Stimulated activated CD4-positive, alpha-beta T cell treated with anti-CD3 and anti-CD28 coated beads, Interleukin-12 subunit alpha, Interleukin-12 subunit beta, amount 100 ng/mL, for 48 hours (primary cell): ENCODE measurements at regions not wholly inside any gene's neighbourhood (a gene's known extent, or its start where the extent isn't known, plus 50 kb on each side); places are given as distances from the start of the nearest gene placed in this dataset.

Source experiments
- DNase-seq, 3 donors: peaks; one replicate each; pipeline ENCODE4 v3.0.0-alpha.2; 2020; ENCODE audit warnings: low read depth in 2 of 3, low spot score in 1 of 3

DNA sequence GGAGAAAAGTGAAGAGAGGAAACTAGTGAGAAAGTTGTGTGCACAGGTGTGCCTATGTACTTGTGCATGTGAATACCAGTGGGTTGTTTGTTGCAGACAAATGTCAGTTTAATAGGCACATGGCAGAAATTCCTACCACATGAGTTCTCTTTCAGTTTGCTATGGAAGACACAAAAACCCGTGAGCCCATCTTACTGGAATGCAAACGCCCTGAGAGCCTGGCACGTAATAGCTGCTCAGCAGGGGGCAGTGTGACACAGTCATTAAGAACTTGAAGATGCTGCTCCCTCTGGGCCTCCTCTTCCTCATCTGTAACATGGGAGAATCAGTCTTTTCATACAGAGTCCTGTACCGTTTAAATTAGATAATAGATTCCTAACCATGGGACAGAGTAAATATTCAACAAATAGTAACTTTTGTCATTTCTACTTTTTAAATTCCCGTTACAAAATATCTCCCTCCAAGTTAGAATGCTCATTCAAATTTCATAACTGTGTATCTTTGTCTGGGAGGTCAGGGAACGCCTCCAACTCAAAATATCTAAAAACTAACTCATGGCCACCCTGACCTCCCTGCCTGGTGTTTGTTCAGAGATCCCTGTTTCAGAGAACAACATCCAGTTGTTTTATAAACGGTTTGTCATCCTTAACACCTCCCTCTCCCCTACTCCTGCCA lies 802.9 kb downstream of the MAFB start:
- no peak for DNase-seq

DNA sequence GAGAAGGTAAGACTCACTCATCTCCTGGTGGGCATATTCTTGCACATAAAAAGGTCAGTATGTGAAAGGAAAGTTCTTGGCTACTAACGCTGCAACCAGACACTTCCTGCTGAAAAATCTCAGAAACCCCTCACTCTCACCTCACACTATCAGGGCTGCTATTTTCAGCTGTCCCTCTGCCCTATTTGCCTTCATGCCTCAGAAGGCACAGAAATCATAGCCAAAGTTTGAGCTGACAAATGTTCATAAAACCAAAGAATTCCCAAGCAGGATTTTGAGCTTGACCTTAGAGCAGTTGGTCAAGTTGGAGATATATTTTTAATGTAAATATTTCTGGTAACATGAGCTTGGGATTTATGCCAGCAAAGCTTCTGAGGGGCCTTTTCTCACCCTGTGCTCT lies 806.2 kb downstream of the MAFB start:
- DNase-seq: no peak

DNA sequence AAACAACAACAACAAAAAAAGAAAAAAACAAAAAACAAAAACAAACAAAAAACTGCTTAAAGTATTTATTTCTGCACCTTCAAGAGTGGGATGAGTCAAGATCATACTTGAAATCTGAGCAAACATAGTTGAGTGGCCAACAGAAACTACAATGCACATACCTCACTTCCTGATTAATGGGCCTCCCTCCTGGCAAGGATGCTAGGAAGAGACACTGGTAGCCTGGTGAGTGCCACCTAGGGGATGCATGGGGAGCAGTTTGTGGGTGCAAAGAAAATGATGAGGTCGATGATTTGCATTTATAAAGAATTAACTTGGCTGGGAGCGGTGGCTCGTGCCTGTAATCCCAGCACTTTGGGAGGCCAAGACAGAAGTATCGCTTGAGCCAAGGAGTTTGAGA lies 808.1 kb downstream of the MAFB start:
- DNase-seq: no peak

DNA sequence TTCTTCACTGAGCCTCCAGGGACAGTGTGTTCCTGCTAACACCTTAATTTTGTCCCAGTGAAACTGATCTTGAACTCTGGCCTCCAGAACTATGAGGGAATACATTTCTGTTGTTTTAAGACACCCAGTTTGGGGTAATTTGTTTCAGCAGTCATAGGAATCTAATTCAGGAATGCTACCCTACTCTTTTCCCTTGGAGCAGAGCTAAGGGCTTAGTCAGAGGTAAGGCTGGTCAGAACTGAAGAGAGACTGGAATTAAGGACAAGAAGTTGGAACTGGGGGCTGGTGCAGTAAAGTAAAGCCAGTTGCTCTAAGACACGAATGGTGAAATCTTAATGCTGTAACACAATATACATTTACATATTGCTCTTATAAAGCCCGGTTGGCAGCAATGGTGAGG lies 809.7 kb downstream of the MAFB start:
- no peak for DNase-seq

DNA sequence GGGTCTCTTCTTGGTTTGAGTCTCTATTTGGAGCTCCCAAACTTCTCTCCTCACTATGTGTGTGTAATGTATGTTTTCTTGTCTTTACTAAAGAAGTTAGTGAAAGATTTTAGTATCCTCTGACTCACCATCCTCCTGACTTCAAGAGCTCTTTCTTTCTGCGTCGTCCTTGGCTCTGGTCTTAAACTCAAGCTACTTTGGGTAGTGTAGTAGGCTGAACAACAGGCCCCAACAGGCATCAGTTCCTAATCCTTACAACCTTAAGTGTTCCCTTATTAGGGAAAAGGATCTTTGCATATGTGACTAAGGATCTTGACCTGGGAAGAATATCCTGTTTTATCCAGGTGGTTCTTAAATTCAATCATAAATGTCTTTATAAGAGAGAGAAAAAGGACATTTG lies 810.2 kb downstream of the MAFB start:
- no peak for DNase-seq

DNA sequence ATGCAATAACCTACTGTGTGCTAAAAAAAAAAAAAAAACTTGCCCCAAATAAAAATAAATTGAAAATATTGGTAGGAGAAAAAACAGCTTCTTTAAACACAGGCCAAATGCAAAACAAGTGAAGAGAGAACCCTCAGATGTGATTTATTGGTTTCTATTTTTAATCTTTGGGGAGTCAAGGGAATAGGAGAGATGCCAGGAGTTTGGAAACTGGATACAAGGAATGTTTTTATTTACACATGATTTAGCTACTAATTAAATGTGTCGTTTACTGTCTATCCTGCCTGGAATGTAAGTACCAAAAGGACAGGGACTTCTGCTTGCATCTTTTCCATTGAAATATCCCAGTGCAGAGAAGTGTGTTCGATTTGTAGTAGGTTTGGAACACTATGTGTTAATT lies 810.7 kb downstream of the MAFB start:
- DNase-seq: no peak

DNA sequence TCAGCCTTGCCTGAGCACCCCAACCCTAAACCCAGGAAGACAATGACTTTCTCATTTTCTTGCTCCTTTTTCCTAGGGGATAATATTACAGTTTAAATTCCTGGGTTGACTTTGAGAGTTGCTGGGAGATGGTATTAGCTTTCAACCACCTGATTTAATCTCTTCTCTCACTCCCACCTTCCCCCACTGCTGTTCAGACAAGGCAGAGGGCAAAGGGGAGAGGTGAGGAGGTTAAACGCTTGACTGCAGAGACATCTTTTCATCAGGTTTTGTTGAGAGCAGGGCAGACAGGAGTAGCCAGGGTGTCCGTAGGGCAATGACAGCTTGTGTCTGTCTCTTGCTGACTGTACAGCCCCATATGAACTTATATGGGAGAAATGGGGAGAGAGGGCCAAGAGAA lies 811.2 kb downstream of the MAFB start:
- DNase-seq: no peak

DNA sequence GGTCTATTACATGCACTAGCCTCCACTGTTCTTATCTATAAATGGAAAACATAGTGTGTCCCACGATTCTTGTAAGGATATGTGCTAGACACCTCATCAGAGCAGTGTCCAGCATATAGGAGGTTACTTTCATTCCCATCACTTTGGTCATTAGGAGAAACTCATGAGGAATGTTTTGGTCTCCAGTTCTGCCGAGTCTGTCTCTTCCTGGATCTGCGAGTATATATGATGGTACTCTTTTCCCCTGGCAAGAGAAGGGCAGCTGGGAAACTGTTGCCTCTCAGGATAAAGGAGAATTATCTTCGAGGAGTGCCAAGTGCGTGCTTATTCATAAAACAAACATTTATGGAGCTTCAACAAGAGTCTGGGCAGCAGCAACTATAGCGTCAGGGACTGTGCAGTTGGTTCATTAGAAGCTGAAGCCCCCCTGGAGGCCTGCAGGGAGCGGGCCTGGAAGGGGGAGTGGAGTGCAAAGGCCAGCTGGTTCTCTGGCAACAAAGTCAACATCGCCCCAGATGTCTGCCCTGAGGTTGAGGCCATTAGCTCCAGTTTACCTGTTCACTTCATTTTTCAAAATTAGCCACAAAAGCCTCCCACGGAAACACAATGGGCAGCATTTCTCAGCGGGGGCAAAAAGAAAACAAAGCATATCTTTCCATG lies 811.9 kb downstream of the MAFB start:
- DNase-seq: no peak

DNA sequence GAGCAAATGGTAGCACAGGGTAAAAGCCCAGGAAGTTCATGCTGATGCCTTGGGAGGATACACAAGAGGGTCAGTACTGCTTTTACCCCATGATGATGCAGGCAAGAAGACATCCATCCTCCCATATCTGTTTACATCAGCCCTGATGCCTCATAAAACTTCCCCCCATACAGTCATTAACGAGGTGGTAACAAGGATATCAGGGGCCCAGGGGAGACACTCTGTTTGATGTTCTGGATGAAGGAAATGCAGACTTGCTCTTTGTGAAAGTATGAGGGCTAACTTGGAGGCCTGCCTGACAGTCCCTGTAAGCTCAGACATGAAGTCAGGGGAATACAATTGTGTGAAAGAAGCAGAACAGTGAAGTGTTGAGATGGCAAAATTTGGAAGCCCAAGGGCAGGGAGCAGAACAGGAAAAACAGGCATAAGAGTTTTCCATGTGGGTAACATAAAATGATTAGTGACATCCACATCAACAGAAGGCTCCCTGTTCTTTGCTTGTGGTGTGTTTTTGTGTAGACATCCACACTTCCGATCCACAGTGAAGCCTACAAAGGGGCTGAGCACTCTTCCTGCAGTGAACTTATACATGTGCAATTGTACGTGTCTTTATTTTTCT lies 813.4 kb downstream of the MAFB start:
- no peak for DNase-seq

DNA sequence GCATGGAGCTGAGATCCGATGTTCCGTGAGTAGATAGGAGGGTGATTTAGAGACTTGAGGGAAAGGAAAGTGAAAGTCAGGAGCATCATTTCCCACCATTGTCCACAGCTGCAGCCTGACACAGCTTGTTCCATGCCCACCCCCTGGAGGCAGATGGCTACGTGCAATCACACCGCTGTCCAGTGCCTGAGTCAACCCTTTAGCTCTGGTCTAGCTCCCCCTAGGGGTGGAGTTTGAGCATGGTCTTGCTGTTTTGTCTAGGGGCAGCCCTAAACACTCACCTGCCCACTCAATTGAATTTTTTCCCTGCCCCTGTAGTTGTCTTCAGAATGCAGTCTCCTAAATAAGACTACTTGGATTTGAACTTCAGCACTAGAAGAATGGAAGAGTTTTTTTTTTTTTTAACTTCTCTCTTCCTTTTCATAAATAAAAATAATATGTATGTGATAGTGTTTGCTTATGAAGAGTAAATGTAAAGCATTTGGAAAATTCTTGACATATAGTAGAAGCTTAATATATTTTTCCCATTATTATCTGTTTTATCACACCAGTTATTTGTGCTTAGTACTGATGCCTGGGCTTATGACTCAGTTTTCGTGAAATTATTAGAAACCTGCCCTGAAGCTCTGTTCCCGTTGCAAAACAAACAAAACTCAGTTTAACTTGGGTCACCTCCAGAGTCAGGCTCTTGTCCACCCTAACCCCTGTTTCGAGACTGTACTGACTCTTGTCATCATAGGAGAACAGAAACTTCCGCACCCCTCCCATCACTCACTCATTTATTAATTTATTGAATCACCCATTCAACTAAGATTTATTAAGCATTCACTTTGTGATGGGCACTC lies 814.8 kb downstream of the MAFB start:
- peak; percentile 7 to 30 (median 13) for DNase-seq

DNA sequence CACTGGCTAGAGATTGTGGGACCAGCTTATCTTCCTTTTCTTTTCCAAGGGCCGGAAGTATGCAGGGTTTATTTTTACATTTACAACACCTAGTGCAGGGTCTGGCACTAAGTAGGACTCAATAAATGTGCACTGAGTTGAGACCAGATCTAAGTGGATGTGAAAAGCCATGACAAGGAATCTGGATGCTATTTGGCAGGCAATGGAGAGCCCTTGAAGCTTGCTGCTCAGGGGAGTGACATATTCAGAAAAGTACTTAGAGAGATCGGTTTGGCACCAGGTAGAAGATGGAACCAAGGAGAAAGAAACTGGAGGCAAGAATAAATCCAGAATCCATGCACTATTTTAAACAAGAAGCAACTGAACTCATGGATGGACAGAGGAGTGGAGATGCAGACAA lies 815.8 kb downstream of the MAFB start:
- DNase-seq: no peak

DNA sequence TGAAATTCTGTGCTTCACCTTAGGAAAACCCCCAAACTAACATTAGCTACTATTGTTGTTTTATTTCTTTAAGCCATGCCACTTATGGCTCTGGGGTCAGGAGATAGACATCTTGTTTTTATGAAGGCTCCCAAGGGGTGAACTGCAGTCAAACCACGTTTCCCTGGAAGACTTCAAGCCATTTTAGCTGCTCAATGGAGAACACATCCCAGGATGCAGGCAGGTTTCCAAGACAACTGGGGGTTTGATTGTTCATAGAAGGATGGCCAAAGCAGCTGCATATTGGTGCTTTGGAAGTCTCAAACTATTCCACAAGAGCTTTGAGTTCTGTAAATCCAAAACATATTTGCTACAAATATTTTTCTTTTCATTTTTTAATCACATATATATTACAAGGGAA lies 818.0 kb downstream of the MAFB start:
- DNase-seq: no peak

DNA sequence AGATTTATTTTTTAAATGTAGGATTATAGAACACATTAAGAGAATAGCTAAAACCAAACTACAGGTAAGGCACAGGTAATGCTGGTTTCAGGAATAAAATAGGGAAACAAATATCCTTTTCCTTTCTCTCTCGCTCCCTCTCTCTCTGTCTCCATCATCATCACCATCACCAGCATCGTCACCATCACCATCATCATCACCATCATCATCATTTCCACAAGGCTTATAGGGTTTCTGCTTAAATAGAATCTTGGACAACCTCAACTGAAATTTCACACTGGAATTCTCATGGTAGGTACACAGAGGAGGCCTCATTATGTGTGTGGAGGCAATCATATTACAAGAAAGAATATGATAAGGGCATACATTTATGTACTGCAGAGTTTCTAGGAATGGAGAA lies 823.6 kb downstream of the MAFB start:
- no peak for DNase-seq

DNA sequence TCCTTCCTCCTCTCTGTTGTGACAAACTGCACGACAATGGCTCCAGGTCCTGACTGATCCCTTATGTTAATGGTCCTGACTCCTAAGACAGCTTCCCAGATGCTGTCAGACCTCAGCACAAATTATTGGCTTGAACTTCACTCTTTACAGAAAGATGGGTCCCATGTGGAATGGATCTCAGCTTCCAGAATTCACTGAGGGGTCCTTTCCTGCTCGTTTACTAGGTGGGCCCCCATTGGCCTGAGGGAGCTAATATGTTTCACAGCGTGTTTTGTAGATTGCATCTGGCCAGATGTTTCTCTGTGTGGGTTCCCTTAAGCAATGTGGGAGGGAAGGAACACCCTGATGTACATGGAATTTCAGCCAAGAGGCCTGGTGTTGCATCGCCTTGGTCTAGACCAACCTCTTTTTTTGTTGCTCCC lies 826.6 kb downstream of the MAFB start:
- no peak for DNase-seq

DNA sequence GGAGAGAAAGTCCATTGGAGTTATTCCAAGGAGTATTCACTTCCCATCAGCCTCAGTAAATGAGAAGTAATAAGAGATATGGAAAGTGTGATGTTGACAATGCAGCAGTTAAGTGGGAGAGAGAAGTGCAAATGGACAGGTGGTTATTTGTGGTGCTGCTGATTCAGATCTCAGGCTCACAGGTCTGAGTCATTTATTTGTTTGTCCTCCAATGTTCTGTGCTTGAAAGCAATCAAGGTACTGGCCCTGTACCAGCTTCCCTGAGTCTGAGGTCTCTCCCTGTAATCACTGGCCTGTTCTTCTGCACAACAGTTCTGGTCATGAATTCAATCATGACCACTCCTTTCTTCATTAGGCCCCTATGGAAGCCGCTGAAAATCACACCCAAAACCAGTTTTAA lies 827.7 kb downstream of the MAFB start:
- no peak for DNase-seq

DNA sequence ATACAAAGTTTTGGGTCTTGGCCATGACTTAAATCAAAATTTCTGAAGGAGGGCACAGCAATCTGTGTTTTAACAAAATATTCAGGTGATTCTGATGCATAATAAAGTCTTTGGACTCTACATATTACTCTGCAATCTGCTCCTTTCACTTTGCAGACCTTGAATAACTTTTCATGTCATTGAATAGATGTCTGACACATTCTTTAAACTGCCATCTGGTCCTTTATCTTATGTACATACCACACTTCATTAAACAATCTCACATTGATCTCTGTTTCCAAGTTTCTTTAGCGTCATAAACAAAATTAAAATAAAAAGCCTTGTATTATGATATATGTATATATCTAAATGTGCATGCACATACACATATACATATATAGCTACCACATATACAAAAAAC lies 831.2 kb downstream of the MAFB start:
- DNase-seq: no peak

DNA sequence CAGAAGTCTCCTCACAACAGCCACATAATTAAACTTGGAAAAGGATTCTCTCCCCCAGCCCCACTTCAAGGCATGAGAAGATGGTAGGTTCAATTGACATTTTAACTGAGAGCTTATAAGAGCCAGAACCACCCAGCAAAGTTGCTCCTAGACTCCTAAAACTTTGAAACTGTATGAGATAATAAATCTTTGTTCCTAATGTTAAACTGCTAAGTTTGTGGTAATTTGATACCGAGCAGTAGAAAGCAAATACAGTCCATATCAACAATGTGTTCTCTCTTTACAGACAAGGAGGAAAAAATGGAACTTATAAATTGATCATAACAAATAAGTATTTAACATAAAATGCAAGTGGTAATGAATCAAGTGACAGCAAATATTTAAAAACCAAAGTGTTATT lies 831.8 kb downstream of the MAFB start:
- DNase-seq: no peak

DNA sequence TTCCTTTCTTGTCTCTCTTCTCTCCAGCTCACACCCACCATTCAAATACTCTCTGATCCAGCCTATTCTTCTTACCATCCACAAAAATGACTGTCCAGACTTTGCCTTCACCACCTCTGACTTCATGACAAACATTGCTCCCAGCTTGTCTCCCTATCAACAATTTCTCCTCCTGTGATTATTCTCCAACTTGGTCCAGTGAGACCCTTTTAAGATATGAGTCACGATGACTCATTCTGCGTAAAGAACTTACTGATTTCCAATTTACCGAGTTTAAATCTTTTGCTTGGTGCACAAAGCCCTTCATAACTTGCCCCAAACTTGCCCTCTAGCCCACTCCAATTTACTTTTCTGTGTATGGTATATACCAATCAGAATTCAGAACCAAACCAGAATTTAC lies 833.2 kb downstream of the MAFB start:
- DNase-seq: no peak

DNA sequence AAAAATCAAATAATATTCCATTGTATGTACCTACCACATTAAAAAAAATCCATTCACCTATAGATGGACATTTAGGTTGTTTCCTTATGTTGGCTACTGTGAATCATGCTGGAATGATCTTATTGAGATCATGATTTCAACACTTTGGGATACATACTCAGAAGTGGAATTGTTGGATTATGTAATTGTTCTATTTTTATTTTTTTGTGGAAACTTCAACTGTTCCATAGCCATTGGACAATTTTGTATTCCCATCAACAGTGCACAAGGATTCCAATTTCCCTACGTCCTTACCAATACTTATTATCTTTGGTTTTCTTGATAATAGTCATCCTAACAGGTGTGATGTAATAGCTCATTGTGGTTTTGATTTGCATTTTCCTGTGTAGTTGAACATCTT lies 834.0 kb downstream of the MAFB start:
- no peak for DNase-seq

DNA sequence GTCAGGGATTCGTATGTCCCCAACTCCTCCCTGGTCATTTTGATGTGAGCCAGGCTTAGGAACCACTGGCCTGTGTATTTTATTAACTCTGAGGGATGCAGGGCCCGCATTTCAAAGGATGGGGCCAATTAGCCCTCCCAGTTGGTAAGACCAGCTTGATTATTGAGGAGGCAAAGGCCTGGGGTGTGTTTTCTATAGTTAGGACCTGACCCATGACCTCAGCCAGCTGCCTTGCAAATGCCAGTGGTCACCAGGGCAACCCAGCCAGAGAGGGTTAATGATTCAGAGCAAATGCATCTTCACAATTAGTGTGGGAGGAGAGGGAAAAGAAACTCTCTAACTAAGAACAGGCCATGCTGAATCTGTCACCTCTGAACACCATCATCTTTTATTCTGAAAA lies 835.4 kb downstream of the MAFB start:
- no peak for DNase-seq

DNA sequence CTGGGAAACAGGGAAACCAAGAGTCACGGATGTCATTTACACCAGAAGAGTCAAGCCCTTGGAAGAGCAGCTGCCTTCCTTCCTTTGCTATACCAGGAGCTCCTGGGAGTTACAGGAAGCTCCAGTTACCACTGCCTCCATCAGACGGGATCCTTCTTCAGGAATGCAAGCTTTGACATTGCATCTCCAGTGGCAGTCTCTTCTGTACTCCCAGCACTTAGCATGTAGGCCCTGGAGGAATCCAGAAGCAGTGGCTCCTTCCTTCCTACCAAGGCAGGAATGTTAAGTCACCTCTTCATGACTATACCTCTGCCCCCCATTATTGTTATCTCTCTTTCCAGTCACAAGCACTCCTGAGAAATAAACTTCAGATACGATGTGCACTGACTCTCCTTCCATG lies 836.0 kb downstream of the MAFB start:
- DNase-seq: no peak

DNA sequence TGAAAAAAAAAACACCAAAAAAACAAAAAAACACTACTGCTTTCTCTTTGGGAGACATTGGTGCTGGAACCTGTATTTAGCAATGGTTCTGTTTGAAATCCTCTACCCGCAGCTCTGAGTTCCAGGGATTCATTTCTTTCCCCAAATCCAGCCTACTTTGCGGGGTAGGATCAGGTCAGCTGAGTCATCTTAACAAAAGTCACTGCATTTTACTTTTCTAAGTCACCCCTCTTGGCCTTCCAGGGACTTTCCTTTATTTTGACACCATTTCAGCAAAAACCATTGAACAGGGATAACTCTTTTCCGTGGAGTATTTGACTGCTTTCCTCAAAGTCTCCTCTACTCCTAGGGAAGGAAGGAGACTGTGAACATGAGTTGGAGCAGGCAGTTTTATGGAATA lies 837.6 kb downstream of the MAFB start:
- DNase-seq: no peak
